ENCODE measurements at regions not wholly inside any gene's neighbourhood (a gene's known extent, or its start where the extent isn't known, plus 50 kb on each side); places are given as distances from the start of the nearest gene placed in this dataset.

GRCh38 chr16:6918646-6919045 is 414.0 kb upstream of the RBFOX1 start:
- FAIRE-seq, result no peak
- TF ChIP-seq ZFP36L1 (CRISPR knock-in tag; IDR thresholded peaks at IDR 0.05), result no peak
- TF ChIP-seq ZSCAN30 (CRISPR knock-in tag; IDR thresholded peaks at IDR 0.05), result no peak
- TF ChIP-seq TP53 (CRISPR knock-in tag; conservative IDR thresholded peaks at IDR 0.05), result no peak
- TF ChIP-seq NR2C2 (CRISPR knock-in tag; IDR thresholded peaks at IDR 0.05; ENCODE audit: borderline replicate concordance), result no peak
- no peak for TF ChIP-seq YY1 (IDR thresholded peaks at IDR 0.05; ENCODE audit: insufficient read depth, insufficient replicate concordance, low read depth, low read length)
- TF ChIP-seq SMAD3 (CRISPR knock-in tag; IDR thresholded peaks at IDR 0.05), result no peak
- TF ChIP-seq DBP (CRISPR knock-in tag; IDR thresholded peaks at IDR 0.05; ENCODE audit: not compliant biosample characterization), result no peak
- TF ChIP-seq ZNF337 (CRISPR knock-in tag; IDR thresholded peaks at IDR 0.05; ENCODE audit: borderline replicate concordance, low read depth), result no peak
- TF ChIP-seq SP5 (CRISPR knock-in tag; IDR thresholded peaks at IDR 0.05; ENCODE audit: borderline replicate concordance, low read depth), result no peak
- no peak for TF ChIP-seq YEATS2 (CRISPR knock-in tag; IDR thresholded peaks at IDR 0.05; ENCODE audit: borderline replicate concordance)
- no peak for TF ChIP-seq RFX1 (IDR thresholded peaks at IDR 0.05)
- no peak for TF ChIP-seq E2F2 (CRISPR knock-in tag; IDR thresholded peaks at IDR 0.05; ENCODE audit: borderline replicate concordance)
- Histone ChIP-seq H3K27ac (ENCODE audit: extremely low read length, insufficient read depth, low read length) (no peak overlapping the region), H3K36me3 (replicated peaks in 1 of 2; ENCODE audit: control insufficient read depth in 1 of 2, insufficient read depth in 2 of 2, low read length in 2 of 2) (no peaks in the 10 kb centered on the region), H3K27me3 (ENCODE audit: control insufficient read depth in 1 of 2, insufficient read depth in 2 of 2, low read length in 2 of 2) (no peaks in the 10 kb centered on the region; a peak in 1 of 5 replicates), H3K4me3 (replicated peaks in 1 of 3; ENCODE audit: insufficient read depth in 1 of 3, low read depth in 2 of 3, low read length in 3 of 3) (no peak overlapping the region), H2AFZ (ENCODE audit: low read length) (no peak overlapping the region), H3K4me2 (ENCODE audit: low read depth, low read length) (no peak overlapping the region), H3K79me2 (ENCODE audit: insufficient read depth, low read length) (no peaks in the 10 kb centered on the region), H3K9ac (ENCODE audit: insufficient read depth, low read depth, low read length) (no peak overlapping the region), H4K20me1 (ENCODE audit: insufficient read depth, low read length) (no peaks in the 10 kb centered on the region), H3K9me3 (ENCODE audit: low read length) (peaks cover 15% of the 10 kb centered on the region), H3K4me1 (ENCODE audit: insufficient read depth, low read length) (no peaks in the 10 kb centered on the region)
- 46% methylated on average over 7 of the region's 7 CpGs for WGBS (ENCODE audit: low lambda C conversion rate)
- CTCF ChIA-PET (ENCODE audit: low intra/inter-chr PET ratio, low total read pairs), result no interaction called here
- no peak for ATAC-seq
- in situ Hi-C loops (cut with HindIII; ENCODE audit: extremely low pct_ligation_motif_present, low pct_unique_long_range_greater_than_20kb), result no loop called here
- no TSS peak for BruUV-seq (replicated peaks)
- POLR2A ChIA-PET, result no interaction called here
- DNase-seq (ENCODE audit: low spot score), result no peak
- intact Hi-C loops (cut with micrococcal nuclease; ENCODE audit: unreplicated experiment), result no loop called here

Measured in HepG2 (cell line).